SK-N-SH treated with all-trans-retinoic acid at 6 μM for 48 hours (cell line): ENCODE measurements at regions not wholly inside any gene's neighbourhood (a gene's known extent, or its start where the extent isn't known, plus 50 kb on each side); places are given as distances from the start of the nearest gene placed in this dataset.

Experiments used
- ATAC-seq: fragments of 200-7000 bp; cut with Tn5 transposase; 3 replicates; pipeline ENCODE4 v1.9.1; 2020; ENCODE audit warnings: mild to moderate bottlenecking, moderate library complexity
- ARNTL ChIP-seq: fragments of 450-650 bp; formaldehyde crosslinking; IDR thresholded peaks from 2 replicates; pipeline ENCODE4 v1.5.0; 2020; ENCODE audit warnings: low read depth, mild to moderate bottlenecking, moderate library complexity, borderline replicate concordance
- BACH2 ChIP-seq: fragments of 250-450 bp; sonication (Bioruptor Pico); IDR thresholded peaks from 2 replicates; pipeline ENCODE4 v1.9.0; 2021; ENCODE audit warnings: mild to moderate bottlenecking, borderline replicate concordance
- CSDC2 ChIP-seq: fragments of 250-450 bp; sonication (Bioruptor Pico); IDR thresholded peaks from 2 replicates; pipeline ENCODE4 v1.5.0; 2020; ENCODE audit warnings: mild to moderate bottlenecking, moderate library complexity
- ESRRG ChIP-seq: fragments of 250-450 bp; sonication (Bioruptor Pico); IDR thresholded peaks from 2 replicates; pipeline ENCODE4 v1.6.1; 2021; ENCODE audit warnings: mild to moderate bottlenecking
- GLIS3 ChIP-seq: fragments of 250-450 bp; sonication (Bioruptor Pico); IDR thresholded peaks from 2 replicates; pipeline ENCODE4 v1.5.0; 2020; ENCODE audit warnings: mild to moderate bottlenecking, moderate library complexity
- ISL1 ChIP-seq: fragments of 250-450 bp; sonication (Bioruptor Pico); IDR thresholded peaks from 2 replicates; pipeline ENCODE4 v2.1.2; 2022; ENCODE audit warnings: mild to moderate bottlenecking, moderate library complexity
- OSR1 ChIP-seq: fragments of 250-450 bp; sonication (Bioruptor Pico); IDR thresholded peaks from 2 replicates; pipeline ENCODE4 v1.8.0; 2022; ENCODE audit warnings: moderate library complexity, mild to moderate bottlenecking, inconsistent platforms
- PPARA ChIP-seq: fragments of 250-450 bp; sonication (Bioruptor Pico); IDR thresholded peaks from 2 replicates; pipeline ENCODE4 v1.5.0; 2020; ENCODE audit warnings: mild to moderate bottlenecking, borderline replicate concordance
- RARB ChIP-seq: fragments of 250-450 bp; sonication (Bioruptor Pico); IDR thresholded peaks from 2 replicates; pipeline ENCODE4 v1.8.0; 2021; ENCODE audit warnings: mild to moderate bottlenecking, moderate library complexity
- TCF4 ChIP-seq: fragments of 250-450 bp; sonication (Bioruptor Pico); IDR thresholded peaks from 2 replicates; pipeline ENCODE4 v1.8.0; 2021; ENCODE audit warnings: mild to moderate bottlenecking, moderate library complexity, borderline replicate concordance
- TOX ChIP-seq: fragments of 250-450 bp; sonication (Bioruptor Pico); IDR thresholded peaks from 2 replicates; pipeline ENCODE4 v1.8.0; 2021; ENCODE audit warnings: mild to moderate bottlenecking, moderate library complexity, borderline replicate concordance
- ZC3H10 ChIP-seq: fragments of 250-450 bp; sonication (Bioruptor Pico); IDR thresholded peaks from 2 replicates; pipeline ENCODE4 v1.5.1; 2021; ENCODE audit warnings: mild to moderate bottlenecking, moderate library complexity
- ZFP3 ChIP-seq: fragments of 250-450 bp; sonication (Bioruptor Pico); IDR thresholded peaks from 2 replicates; pipeline ENCODE4 v1.5.0; 2020; ENCODE audit warnings: mild to moderate bottlenecking, moderate library complexity
- ZFP30 ChIP-seq: fragments of 450-650 bp; formaldehyde crosslinking; IDR thresholded peaks from 2 replicates; pipeline ENCODE4 v1.5.0; 2022; ENCODE audit warnings: mild to moderate bottlenecking, moderate library complexity
- ZNF565 ChIP-seq: fragments of 450-650 bp; formaldehyde crosslinking; conservative IDR thresholded peaks from 2 replicates; pipeline ENCODE4 v1.5.0; 2020; ENCODE audit warnings: low read depth, mild to moderate bottlenecking, moderate library complexity
- TF ChIP-seq, protein P1 (sequence below): fragments of 250-450 bp; sonication (Bioruptor Pico); IDR thresholded peaks from 2 replicates; pipeline ENCODE4 v1.8.0; 2020; ENCODE audit warnings: mild to moderate bottlenecking, moderate library complexity, borderline replicate concordance
- TF ChIP-seq, protein P2 (sequence below): fragments of 250-450 bp; sonication (Bioruptor Pico); IDR thresholded peaks from 2 replicates; pipeline ENCODE4 v1.5.1; 2020; ENCODE audit warnings: low read depth, mild to moderate bottlenecking, moderate library complexity
- TF ChIP-seq, protein P3 (sequence below): fragments of 250-450 bp; sonication (Bioruptor Pico); IDR thresholded peaks from 2 replicates; pipeline ENCODE4 v1.5.1; 2021; ENCODE audit warnings: mild to moderate bottlenecking, moderate library complexity
- TF ChIP-seq, protein P4 (sequence below): fragments of 250-450 bp; sonication (Bioruptor Pico); IDR thresholded peaks from 2 replicates; pipeline ENCODE4 v1.5.0; 2020; ENCODE audit warnings: mild to moderate bottlenecking, moderate library complexity
- TF ChIP-seq, protein P5 (sequence below): fragments of 250-450 bp; sonication (Bioruptor Pico); IDR thresholded peaks from 2 replicates; pipeline ENCODE4 v1.8.0; 2021; ENCODE audit warnings: low read depth, mild to moderate bottlenecking, moderate library complexity, borderline replicate concordance

DNA sequence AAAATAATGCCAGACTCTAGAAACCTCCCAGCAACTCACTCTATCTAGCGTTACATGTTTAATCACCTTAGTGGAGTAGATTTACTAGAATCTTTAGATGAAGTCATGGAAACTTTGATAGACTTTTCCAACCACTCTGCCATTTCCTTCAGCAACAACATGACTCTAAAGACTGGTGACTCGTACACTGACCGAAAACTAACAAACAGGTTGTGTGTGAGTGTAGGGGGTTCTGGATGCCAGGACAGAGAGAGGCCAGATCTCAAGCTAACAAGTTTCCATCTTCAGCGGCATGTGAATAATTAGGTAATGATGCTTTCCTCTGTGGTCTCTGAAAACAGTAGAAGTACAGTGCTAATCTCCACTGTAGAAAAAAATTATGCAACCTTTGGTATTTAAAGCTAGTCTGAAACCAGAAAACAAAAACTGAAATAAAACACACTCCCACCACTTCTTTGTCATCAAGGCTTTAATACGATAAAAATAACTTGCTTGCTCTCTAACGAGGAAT lies 286.4 kb downstream of the PRDM5 start:
- no peak for ATAC-seq
- no peak for TF ChIP-seq ZNF565 (CRISPR knock-in tag)
- TF ChIP-seq, protein P1, sequence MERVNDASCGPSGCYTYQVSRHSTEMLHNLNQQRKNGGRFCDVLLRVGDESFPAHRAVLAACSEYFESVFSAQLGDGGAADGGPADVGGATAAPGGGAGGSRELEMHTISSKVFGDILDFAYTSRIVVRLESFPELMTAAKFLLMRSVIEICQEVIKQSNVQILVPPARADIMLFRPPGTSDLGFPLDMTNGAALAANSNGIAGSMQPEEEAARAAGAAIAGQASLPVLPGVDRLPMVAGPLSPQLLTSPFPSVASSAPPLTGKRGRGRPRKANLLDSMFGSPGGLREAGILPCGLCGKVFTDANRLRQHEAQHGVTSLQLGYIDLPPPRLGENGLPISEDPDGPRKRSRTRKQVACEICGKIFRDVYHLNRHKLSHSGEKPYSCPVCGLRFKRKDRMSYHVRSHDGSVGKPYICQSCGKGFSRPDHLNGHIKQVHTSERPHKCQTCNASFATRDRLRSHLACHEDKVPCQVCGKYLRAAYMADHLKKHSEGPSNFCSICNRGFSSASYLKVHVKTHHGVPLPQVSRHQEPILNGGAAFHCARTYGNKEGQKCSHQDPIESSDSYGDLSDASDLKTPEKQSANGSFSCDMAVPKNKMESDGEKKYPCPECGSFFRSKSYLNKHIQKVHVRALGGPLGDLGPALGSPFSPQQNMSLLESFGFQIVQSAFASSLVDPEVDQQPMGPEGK (CRISPR knock-in tag), result no peak
- TF ChIP-seq ZFP30 (CRISPR knock-in tag), result no peak
- no peak for TF ChIP-seq TCF4 (CRISPR knock-in tag)
- no peak for TF ChIP-seq TOX
- no peak for TF ChIP-seq RARB (CRISPR knock-in tag)
- no peak for TF ChIP-seq ISL1 (CRISPR knock-in tag)
- no peak for TF ChIP-seq PPARA (CRISPR knock-in tag)
- TF ChIP-seq BACH2 (CRISPR knock-in tag), result no peak
- TF ChIP-seq ZFP3 (CRISPR knock-in tag), result no peak
- no peak for TF ChIP-seq GLIS3

DNA sequence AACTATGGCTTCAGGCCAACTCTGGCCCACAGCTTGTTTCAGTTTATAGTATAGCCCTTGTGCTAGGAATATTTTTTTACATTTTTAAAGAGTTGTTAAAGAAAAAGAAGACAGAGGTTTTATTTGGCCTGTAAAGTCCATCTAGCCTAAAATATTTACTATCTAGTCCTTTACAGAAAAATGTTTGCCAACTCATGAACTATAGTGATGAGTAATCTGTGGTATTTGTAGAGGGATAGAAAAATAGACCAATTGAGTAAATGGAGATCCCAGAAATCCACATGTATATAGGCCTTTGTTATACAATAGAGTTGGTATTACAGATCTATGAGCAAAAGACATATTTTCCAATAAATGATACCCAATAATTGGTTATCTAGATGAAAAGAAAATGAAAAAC lies 288.7 kb downstream of the PRDM5 start:
- ATAC-seq, result no peak
- no peak for TF ChIP-seq ZC3H10 (CRISPR knock-in tag)
- TF ChIP-seq RARB (CRISPR knock-in tag), result no peak
- TF ChIP-seq BACH2 (CRISPR knock-in tag), result no peak
- no peak for TF ChIP-seq CSDC2
- no peak for TF ChIP-seq OSR1 (CRISPR knock-in tag)
- TF ChIP-seq ARNTL (CRISPR knock-in tag), result no peak
- TF ChIP-seq, protein P2, sequence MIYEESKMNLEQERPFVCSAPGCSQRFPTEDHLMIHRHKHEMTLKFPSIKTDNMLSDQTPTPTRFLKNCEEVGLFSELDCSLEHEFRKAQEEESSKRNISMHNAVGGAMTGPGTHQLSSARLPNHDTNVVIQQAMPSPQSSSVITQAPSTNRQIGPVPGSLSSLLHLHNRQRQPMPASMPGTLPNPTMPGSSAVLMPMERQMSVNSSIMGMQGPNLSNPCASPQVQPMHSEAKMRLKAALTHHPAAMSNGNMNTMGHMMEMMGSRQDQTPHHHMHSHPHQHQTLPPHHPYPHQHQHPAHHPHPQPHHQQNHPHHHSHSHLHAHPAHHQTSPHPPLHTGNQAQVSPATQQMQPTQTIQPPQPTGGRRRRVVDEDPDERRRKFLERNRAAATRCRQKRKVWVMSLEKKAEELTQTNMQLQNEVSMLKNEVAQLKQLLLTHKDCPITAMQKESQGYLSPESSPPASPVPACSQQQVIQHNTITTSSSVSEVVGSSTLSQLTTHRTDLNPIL (CRISPR knock-in tag), result no peak
- TF ChIP-seq TCF4 (CRISPR knock-in tag), result no peak
- no peak for TF ChIP-seq PPARA (CRISPR knock-in tag)
- no peak for TF ChIP-seq ZFP3 (CRISPR knock-in tag)
- no peak for TF ChIP-seq ESRRG (CRISPR knock-in tag)
- no peak for TF ChIP-seq ZFP30 (CRISPR knock-in tag)
- TF ChIP-seq, protein P3, sequence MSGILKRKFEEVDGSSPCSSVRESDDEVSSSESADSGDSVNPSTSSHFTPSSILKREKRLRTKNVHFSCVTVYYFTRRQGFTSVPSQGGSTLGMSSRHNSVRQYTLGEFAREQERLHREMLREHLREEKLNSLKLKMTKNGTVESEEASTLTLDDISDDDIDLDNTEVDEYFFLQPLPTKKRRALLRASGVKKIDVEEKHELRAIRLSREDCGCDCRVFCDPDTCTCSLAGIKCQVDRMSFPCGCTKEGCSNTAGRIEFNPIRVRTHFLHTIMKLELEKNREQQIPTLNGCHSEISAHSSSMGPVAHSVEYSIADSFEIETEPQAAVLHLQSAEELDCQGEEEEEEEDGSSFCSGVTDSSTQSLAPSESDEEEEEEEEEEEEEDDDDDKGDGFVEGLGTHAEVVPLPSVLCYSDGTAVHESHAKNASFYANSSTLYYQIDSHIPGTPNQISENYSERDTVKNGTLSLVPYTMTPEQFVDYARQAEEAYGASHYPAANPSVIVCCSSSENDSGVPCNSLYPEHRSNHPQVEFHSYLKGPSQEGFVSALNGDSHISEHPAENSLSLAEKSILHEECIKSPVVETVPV (CRISPR knock-in tag), result no peak
- TF ChIP-seq, protein P4, sequence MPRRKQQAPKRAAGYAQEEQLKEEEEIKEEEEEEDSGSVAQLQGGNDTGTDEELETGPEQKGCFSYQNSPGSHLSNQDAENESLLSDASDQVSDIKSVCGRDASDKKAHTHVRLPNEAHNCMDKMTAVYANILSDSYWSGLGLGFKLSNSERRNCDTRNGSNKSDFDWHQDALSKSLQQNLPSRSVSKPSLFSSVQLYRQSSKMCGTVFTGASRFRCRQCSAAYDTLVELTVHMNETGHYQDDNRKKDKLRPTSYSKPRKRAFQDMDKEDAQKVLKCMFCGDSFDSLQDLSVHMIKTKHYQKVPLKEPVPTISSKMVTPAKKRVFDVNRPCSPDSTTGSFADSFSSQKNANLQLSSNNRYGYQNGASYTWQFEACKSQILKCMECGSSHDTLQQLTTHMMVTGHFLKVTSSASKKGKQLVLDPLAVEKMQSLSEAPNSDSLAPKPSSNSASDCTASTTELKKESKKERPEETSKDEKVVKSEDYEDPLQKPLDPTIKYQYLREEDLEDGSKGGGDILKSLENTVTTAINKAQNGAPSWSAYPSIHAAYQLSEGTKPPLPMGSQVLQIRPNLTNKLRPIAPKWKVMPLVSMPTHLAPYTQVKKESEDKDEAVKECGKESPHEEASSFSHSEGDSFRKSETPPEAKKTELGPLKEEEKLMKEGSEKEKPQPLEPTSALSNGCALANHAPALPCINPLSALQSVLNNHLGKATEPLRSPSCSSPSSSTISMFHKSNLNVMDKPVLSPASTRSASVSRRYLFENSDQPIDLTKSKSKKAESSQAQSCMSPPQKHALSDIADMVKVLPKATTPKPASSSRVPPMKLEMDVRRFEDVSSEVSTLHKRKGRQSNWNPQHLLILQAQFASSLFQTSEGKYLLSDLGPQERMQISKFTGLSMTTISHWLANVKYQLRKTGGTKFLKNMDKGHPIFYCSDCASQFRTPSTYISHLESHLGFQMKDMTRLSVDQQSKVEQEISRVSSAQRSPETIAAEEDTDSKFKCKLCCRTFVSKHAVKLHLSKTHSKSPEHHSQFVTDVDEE (CRISPR knock-in tag), result no peak
- TF ChIP-seq TOX, result no peak
- TF ChIP-seq GLIS3, result no peak
- TF ChIP-seq ISL1 (CRISPR knock-in tag), result no peak
- TF ChIP-seq, protein P5, sequence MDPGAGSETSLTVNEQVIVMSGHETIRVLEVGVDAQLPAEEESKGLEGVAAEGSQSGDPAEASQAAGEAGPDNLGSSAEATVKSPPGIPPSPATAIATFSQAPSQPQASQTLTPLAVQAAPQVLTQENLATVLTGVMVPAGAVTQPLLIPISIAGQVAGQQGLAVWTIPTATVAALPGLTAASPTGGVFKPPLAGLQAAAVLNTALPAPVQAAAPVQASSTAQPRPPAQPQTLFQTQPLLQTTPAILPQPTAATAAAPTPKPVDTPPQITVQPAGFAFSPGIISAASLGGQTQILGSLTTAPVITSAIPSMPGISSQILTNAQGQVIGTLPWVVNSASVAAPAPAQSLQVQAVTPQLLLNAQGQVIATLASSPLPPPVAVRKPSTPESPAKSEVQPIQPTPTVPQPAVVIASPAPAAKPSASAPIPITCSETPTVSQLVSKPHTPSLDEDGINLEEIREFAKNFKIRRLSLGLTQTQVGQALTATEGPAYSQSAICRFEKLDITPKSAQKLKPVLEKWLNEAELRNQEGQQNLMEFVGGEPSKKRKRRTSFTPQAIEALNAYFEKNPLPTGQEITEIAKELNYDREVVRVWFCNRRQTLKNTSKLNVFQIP (CRISPR knock-in tag), result no peak
- TF ChIP-seq, protein P1 (CRISPR knock-in tag), result no peak
- TF ChIP-seq, all 23 proteins: peak for 0
